ENCODE measurements at regions not wholly inside any gene's neighbourhood (a gene's known extent, or its start where the extent isn't known, plus 50 kb on each side); places are given as distances from the start of the nearest gene placed in this dataset.

DNA sequence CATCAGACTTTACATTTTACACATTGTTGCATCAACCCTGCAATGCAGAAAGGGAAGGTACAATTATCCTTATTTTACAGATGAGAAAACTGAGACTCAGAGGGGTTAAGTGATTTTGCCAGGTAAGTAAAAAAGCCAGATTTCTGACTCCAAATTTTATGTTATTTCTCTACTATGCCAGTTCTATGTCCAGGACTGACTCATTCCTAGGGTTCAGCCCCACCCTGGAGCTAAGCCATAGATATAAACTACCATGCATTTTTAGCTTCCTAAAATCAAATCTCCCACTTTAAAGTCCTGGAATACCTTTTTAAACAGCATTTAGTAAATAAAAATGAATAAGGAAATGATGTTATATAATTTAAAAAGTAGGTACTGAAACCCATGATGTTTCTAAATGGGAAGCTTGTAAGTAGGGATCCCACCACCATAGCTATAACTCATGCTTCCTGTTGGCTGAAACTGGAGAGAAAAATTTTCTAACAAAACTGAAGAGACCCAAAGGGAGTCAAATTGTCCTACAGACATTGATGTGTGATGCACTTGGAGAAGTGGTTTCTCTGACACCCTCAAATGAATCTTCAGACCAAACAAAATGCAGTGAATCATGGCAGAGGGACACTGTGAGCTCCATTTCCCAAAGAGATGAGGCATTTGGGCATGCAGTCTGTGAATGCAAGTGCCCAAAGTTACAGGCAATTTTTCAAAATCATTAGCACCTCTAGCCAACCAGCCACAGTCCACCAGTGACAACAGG is 301.7 kb upstream of the UMPS start:
- no peak for DNase-seq (ENCODE audit: extremely low read depth in 1 of 2, low read depth in 1 of 2)

DNA sequence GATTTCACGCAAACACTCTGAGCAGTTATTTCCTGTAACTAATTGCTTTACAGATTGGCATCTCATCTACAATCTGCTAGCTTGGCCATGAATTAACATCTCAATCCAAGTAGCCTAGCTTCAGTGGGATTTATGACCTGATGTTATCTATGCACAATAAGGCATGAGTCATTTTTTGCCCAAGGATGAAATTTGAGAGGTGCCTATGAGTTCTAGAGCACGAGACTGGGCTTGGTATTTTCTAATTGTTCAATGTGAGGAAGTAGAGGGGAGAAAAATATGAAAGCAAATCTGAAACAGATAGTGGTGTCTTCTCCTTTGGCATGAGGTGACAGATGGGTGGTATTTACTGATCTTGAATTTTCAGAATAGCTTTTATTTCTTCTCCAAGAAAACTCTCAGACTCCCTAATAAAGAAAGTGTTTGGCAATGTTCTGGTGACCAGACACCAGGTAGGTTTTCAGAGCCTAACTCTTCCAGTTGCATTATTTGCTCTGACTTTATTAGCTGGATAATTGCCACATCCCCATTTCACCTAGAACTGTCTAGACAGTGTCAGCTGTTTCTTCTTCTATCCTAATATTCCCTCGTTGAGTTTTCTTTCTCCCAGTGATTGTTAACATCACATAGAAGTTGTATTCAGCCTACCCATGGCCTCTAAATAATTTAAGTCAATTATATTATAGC is 301.0 kb upstream of the UMPS start:
- DNase-seq (ENCODE audit: extremely low read depth in 1 of 2, low read depth in 1 of 2), result no peak

DNA sequence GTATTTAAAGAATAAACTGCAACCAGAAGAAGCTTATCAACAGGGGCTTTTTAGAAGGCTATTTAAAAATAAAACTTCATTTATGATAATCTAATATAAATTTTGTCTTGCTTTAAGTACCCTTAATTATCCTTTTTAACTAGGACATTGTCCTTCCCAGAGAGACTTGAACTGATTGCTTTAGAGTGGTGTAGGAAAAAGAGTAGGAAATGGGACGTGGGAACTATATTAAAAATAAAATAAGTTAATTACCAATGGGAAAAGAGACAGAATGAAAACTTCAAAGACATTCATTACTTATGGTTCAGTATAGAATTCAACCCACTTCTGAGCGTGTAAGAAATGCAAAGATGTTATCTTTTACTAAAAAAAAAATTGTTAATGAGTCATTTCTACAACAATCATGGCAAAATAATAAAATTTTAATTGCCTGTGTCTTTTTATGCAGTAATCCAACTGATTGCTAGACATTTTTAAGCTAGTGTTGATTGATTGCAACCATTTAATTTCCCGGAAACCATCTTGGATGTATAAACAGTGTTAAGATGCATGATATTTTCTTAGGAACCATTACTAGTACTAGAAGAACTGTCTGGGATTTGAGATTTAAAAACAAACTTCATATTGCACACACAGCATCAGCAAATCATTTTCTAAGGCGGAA is 298.8 kb upstream of the UMPS start:
- DNase-seq (ENCODE audit: extremely low read depth in 1 of 2, low read depth in 1 of 2), result no peak

DNA sequence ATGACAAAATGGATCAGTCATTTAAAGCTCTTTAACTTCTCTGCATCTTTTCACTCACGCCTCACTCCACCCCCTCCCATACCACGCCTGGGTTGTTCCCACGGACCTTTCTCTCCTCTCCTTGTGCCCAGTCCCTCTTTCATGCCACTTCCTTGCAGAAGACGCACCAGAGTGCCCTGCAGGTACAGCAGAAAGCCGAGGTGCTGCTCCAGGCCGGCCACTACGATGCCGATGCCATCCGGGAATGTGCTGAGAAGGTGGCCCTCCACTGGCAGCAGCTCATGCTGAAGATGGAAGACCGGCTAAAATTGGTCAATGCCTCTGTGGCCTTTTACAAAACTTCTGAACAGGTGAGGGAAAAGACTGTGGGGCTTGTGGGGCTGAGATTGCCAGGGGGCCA is 296.1 kb upstream of the UMPS start:
- no peak for DNase-seq (ENCODE audit: extremely low read depth in 1 of 2, low read depth in 1 of 2)

DNA sequence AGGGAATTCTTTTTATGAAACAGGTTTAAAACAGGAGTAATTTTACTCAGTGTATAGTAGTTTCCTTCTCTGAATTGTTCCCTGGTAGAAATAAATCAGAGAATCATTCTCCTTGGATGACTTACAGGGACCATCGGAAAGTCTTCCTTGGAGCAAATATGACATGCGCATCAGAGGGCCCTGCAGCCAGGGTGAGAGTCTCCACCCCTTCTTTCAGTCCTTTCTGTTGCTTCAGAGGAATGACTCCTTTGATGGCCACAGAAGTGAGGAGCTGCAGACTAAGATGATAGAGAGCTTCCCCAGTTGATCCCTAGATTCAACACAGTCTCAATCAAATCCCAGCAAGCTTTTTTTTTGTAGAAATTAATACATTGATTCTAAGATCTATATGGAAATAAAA is 294.8 kb upstream of the UMPS start:
- DNase-seq (ENCODE audit: extremely low read depth in 1 of 2, low read depth in 1 of 2), result no peak

DNA sequence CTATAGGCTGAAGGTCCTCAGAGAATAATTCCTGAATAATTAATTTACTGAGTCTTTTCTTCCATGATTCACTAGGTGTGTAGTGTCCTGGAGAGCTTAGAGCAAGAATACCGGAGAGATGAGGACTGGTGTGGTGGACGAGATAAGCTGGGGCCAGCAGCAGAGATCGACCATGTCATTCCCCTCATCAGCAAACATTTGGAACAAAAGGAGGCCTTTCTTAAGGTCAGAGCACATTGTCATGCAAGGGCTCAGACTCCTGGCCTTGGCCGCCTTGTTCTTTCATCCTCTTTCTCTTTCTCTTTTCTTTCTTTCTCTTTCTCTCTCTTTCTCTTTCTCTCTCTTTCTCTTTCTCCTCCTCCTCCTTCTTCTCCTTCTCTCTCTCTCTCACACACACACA is 291.4 kb upstream of the UMPS start:
- DNase-seq (ENCODE audit: extremely low read depth in 1 of 2, low read depth in 1 of 2), result no peak

DNA sequence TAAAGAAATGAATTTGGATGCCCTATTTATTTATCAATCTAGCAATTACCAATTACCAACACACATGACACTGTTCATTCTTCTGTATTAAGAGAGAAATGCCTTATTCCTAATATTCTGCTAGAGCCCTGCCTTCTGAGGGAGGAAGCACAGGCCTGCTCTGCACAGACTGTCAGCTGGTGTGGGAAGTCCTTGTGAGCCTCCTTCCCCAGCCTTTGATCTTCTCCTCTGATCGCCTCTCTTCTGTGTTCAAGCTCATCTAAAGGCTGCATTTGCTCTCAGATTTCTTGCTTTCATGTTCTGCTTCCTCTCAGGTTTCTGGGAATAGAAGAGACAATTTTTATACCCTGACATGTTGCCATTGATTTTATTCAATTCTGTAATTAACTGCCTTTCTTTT is 290.6 kb upstream of the UMPS start:
- no peak for DNase-seq (ENCODE audit: extremely low read depth in 1 of 2, low read depth in 1 of 2)

DNA sequence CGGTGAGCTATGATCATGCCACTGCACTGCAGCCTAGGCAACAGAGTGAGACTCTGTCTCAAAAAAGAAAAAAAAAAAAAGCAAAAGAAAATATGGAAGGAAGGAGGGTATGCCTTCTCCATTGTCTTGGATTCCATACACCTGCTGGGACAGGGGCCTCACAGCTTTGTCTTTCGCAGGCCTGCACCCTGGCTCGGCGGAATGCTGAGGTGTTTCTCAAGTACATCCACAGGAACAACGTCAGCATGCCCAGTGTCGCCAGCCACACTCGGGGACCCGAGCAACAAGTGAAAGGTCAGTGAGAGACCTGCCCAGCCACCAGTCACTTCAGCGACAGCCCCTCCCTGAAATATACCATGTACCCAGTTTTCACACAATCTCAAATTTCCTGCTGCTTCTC is 288.5 kb upstream of the UMPS start:
- DNase-seq (ENCODE audit: extremely low read depth in 1 of 2, low read depth in 1 of 2), result no peak

DNA sequence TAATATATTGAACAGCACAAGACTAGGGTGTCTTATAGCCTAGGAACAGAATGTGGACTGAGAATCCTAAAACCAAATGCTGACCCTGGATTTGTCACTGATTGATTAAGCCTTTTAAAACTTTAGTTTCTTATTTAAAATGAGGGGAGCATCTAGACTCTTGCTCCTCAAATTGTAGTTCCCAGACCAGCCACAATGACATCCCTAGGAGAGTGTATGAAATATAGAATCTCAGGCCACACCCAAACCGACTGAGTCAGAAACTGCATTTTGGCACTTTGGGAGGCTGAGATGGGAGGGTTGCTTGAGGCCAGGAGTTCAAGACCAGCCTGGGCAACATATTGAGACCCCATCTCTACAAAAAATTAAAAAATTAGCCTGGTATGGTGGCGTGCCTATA is 287.8 kb upstream of the UMPS start:
- no peak for DNase-seq (ENCODE audit: extremely low read depth in 1 of 2, low read depth in 1 of 2)

DNA sequence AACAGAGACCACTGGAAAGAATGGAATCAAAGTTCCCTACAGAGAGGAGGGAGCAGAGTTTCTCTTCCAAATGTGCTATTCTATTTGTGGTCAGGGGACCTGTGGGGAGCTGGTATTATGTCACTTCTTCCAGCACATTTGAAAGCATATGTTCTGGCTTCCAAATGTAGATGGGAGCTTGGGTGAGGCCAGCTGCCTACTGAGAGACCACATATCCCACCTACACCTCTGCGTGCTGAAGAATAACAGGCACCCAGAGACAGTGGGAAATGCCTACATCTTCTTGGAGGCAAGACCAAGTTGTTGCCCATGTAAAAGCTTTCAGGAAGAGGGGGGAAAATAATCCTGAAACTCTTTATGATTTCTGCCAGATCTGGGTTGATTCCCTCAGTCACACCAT is 286.8 kb upstream of the UMPS start:
- no peak for DNase-seq (ENCODE audit: extremely low read depth in 1 of 2, low read depth in 1 of 2)

DNA sequence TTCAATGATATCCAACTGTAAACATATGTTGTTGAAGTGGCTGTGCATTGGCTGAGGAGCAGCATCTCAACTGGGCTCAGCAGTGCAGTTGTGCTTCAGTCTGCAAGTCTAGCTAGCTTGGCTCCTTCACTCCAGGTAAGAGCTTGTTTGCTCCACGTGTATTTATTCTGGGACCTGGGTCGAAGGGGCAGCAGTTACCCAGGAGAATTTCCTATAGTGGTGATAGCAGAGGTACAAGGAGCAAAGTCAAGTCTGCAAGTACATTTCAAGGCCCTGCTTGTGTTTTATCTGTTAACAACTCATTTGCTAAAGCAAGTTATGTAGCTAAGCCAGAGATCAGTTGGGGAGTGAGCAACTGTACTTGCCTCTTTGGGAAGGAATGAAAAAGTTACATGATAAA is 286.2 kb upstream of the UMPS start:
- no peak for DNase-seq (ENCODE audit: extremely low read depth in 1 of 2, low read depth in 1 of 2)

DNA sequence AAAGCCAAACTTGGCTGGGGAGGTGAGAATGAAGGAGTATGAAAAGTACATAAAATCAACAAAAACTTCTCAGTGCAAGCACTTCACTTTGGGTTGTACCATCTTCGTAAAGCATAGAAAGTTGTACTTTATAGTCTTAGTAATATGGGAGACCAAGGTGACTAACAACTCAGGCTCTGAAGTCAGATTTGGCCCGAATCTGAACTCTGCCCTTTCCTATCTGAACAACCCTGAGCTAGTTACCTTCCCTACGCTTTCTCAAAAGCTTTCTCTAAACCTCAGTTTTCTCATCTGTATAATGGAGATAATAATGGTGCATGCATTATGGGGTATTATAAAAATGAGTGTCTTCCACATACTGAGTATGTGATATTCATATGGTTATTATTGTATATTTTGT is 285.4 kb upstream of the UMPS start:
- no peak for DNase-seq (ENCODE audit: extremely low read depth in 1 of 2, low read depth in 1 of 2)

DNA sequence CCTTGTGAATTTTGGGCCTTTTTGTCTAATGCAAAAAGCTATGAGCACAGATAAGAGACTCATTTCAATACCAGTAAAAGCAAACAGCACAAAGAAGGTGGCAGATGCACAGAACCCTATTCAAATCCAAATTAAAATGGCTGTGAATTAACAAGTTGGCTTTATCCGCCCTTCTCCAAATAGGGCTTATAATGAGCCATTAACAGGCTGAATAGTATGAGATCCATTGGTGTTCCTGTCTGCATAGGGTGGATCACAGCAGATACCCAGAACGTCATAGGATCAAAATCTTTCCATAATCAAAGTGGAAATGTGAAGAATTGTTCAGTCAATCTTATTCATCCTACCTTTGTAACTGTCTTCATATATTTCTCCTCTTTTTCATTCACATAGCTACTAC is 282.4 kb upstream of the UMPS start:
- no peak for DNase-seq (ENCODE audit: extremely low read depth in 1 of 2, low read depth in 1 of 2)

DNA sequence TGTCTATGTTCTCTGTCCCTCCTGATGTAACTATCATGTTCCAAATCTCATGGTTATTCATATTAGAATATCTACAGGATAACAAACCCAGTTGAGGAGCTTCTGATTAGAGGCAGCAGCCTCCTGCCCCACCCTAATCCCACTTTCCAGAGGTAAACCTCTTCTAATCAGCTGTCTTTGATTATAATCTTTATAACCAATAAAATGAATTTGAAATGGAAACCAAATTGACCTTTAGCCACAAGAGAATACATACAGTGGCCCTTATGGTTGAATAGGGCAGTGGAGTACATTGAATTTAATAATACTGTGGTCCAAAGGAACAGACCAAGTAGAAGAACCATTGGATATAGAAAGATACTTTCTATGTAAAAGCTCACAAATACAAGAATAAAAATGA is 281.3 kb upstream of the UMPS start:
- no peak for DNase-seq (ENCODE audit: extremely low read depth in 1 of 2, low read depth in 1 of 2)

DNA sequence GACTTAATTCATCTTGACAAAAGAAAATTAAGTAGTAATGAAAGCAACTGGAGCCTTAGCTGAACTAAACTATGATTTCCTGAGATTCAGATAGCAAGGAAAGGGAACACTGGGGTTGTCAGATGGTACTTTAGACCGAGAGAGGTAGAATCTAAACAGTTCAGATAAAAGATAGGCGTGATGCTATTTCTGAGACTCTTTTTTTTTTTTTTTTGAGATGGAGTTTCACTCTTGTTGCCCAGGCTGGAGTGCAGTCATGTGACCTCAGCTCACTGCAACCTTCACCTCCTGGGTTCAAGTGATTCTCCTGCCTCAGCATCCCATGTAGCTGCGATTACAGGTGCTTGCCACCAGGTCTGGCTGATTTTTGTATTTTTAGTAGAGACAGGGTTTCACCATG is 279.9 kb upstream of the UMPS start:
- DNase-seq (ENCODE audit: extremely low read depth in 1 of 2, low read depth in 1 of 2), result no peak

DNA sequence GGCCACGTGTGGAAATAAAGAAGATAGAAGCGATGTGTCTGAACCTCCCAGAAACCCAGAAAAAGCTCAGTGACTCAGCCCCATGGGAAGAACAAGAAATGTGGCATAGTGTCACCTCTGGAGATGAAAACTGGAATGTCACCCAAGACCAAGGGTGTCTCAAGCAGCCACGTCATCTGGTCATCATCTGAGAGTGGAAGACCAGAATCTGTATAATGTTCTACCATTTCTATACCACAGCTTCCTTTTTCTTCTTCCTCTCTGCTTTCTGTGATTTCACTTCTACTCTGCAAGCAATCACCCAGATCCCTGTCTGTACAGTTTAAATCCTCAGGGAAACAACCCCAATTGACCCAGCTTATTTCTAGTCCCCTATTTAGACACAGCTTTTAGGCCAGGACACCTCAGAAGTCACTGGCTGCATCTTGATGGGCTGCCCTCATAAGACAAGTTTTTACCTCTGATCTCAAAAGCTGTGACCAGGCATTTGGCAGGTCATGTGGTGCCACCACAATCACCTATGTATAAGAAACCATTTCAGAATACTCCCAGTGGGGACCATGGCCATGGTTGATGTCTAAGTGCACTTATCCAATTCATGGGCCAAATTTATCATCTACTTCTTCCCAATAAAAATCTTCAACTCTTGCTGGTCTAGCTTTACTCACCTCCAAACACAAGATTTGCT is 278.5 kb upstream of the UMPS start:
- DNase-seq (ENCODE audit: extremely low read depth in 1 of 2, low read depth in 1 of 2), result no peak

DNA sequence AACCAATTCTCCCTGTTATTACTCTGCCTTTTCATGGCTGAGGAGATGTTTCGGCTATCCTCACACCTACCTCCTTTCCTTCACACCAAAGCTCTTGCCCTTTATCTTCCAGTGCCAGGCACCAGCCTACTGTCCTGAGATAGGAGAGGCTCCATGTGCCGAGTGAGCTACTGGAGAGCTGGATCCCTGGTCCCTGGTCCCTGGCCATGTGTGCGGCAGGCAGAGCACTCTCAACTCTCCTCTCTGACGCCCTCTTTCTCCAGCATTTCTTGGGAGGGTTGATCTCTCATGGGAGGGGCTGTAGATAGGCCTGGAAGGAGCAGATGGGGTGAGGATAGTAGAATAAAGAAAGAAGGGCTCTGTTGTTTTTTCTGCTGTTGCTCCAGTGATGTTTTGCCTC is 277.1 kb upstream of the UMPS start:
- no peak for DNase-seq (ENCODE audit: extremely low read depth in 1 of 2, low read depth in 1 of 2)

DNA sequence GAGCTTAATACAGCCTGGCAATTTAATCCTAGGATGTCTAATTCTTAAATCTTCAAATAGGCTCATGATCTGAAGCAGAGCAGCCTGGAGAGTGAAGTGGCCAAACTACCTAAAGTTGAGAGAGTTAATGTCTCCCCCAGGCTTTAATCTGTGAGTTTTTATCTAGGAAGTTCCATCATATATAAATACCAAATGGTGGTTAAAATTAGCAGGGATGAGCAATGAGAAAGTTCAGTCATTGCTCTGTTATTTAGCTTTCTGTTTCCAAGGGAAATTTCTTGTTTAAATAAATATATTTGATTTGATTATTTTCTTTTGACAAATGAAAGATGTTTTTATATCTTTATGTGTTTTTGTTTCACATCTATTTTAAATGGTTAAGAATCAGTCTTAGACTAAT is 274.4 kb upstream of the UMPS start:
- DNase-seq (ENCODE audit: extremely low read depth in 1 of 2, low read depth in 1 of 2), result no peak

DNA sequence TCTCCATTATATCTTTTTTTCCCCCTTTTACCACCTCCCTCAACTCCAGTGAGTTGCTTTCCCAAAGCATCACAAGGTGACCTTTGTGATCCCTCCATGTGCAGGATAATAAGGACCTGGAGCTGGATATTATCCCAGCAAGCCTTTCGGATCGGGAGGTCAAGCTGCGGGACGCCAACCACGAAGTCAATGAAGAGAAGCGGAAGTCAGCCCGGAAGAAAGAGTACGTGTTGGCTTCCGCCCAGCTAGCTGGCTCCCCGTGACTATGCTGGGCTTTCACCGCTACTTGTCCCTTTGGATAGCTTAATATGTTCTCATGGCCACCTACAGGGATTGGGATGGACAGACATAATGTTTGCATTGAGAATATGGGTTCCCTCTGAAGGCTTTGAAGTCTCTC is 273.7 kb upstream of the UMPS start:
- no peak for DNase-seq (ENCODE audit: extremely low read depth in 1 of 2, low read depth in 1 of 2)

DNA sequence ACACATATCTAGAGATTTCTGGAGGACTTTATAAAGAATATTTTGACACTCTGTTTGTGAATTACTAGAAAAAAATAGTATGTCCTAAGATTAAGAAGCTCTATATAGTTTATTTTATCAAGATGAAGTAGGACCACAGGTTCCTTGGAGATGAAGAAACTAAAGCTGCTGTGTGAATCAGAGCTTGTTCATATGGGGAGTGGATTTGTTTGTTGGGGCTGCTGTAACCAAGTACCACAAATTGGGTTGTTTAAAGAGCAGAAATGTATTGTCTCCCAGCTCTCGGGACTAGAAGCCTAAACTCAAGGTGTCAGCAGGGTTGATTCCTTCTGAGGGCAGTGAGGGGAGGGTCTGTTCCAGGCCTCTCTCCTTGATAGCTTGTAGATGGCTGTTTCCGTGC is 270.6 kb upstream of the UMPS start:
- no peak for DNase-seq (ENCODE audit: extremely low read depth in 1 of 2, low read depth in 1 of 2)

DNA sequence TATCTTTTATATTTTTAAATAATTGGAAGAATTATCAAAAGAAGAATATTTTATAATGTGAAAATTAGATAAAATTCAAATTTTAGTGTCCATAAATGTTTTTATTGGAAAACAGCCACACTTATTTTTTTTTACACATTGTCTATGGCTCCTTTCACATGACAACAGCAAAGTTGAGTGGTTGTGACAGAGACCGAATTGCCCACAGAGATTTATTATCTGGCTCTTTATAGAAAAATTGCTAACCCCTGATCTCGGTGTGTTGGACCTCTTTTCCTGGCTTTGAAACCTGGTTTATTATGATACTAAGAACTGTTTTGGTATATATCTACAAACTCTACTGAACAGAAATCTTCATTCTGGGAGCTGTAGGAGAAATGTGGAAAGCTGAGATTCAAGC is 269.1 kb upstream of the UMPS start:
- DNase-seq (ENCODE audit: extremely low read depth in 1 of 2, low read depth in 1 of 2), result no peak
